ENCODE measurements at regions not wholly inside any gene's neighbourhood (a gene's known extent, or its start where the extent isn't known, plus 50 kb on each side); places are given as distances from the start of the nearest gene placed in this dataset.

DNA sequence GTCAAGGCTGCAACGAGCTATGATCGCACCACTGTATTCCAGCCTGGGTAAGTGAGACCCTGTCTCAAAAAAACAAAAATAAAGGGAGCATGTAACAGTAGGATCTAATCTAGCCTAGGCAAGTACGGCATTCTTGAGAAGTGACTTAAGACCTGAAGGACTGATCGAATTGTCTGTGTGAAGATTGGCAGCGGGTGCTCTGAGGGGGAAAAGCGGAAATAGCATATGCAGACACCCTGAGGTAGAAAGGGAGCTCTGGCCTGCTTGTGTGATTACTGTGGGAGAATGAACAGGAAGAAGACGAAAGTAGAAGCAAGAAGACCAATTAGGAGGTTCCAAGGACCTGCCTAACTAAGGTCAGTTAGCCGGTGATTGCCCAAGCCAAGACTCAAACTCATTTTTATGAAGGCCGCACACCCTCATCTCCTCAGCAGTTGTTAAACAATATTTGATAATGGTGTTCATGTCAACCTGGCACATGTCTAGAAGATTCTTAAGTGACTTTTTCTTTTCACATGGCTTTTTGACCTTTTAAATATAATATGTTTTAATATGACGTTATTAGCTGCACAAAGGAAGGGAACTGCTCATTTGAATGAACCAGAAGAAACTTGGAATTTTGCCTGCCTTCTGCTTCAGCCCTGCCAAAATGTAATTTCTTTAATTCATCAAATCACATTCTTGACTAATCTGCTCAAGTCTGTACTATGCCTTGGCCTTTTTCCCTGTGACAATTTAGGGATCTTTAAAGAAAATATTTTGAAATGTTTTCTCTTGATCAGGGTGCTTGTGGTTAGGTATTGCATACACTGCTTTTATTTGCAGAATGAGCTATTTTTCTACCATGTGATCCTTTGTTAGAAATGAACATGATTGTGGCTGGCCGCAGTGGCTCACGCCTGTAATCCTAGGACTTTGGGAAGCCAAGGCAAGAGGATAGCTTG lies 289.2 kb upstream of the DMRT1 start:
- TF ChIP-seq CREB1 (IDR thresholded peaks at IDR 0.05; ENCODE audit: low read depth) (no peak), YY1 (IDR thresholded peaks at IDR 0.05; ENCODE audit: low read depth) (no peak), TAF1 (IDR thresholded peaks at IDR 0.05; ENCODE audit: low read depth) (no peak), USF1 (IDR thresholded peaks at IDR 0.05) (no peak), REST (IDR thresholded peaks at IDR 0.05; ENCODE audit: low read depth) (no peak), ZBTB7A (IDR thresholded peaks at IDR 0.05; ENCODE audit: low read depth) (no peak), MAX (IDR thresholded peaks at IDR 0.05) (no peak), EGR1 (IDR thresholded peaks at IDR 0.05) (no peak), EP300 (IDR thresholded peaks at IDR 0.05; ENCODE audit: borderline replicate concordance) (no peak)
